Type B pancreatic cell (in vitro differentiated cells): ENCODE measurements at regions not wholly inside any gene's neighbourhood (a gene's known extent, or its start where the extent isn't known, plus 50 kb on each side); places are given as distances from the start of the nearest gene placed in this dataset.
"Not testable (repeated sequence)": the region's sequence is repeated elsewhere in the genome, so short reads cannot be mapped to it uniquely, and the experiment has no call there.

ENCODE experiments used
- DNase-seq: peaks from one replicate; pipeline ENCODE4 v3.0.0; 2021; ENCODE audit warnings: mixed read lengths; ENCODE audit not compliant: unreplicated experiment; ENCODE audit errors: extremely low spot score
- H3K27ac Mint-ChIP-seq: 2 replicates; pipeline ENCODE4 v1.8.0; 2021; ENCODE audit warnings: mild to moderate bottlenecking, mixed read lengths
- H3K27me3 Mint-ChIP-seq: 2 replicates; pipeline ENCODE4 v1.8.0; 2021; ENCODE audit warnings: mixed read lengths
- H3K36me3 Mint-ChIP-seq: 2 replicates; pipeline ENCODE4 v1.8.0; 2021; ENCODE audit warnings: mixed read lengths
- H3K4me1 Mint-ChIP-seq: one replicate; pipeline ENCODE4 v1.8.0; 2021; ENCODE audit warnings: mixed read lengths; ENCODE audit not compliant: unreplicated experiment
- H3K4me3 Mint-ChIP-seq: 2 replicates; pipeline ENCODE4 v1.8.0; 2021; ENCODE audit warnings: mild to moderate bottlenecking, mixed read lengths
- H3K9me3 Mint-ChIP-seq: 2 replicates; pipeline ENCODE4 v1.8.0; 2021; ENCODE audit warnings: mixed read lengths
- TF ChIP-seq, protein P1 (sequence below): fragments of 200-600 bp; sonication (generic); conservative IDR thresholded peaks from 2 replicates; pipeline ENCODE4 v1.5.0; 2021; ENCODE audit warnings: antibody characterized with exemption, mild to moderate bottlenecking

DNA sequence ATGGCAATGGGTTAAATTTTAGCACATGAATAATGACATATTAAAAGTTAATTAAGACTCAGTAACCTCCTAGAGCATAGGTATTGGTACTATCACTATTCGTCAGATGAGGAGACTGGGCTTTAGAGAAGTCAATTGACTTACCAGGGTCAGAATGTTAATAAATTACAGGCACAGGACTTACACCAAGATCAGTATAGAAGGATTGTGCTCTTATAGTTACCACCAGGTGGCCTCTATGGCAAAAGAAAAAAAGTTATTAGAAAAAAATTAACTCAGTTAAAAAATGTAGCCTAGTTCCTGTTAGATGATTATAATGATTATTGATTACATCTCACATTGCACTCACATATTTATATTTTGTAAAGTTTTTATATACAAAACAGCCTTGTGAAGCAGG is 1163.7 kb downstream of the FAM181B start:
- Mint-ChIP-seq H3K4me1 (peaks cover 8% of the 10 kb centered on the region), H3K36me3 (no peaks in the 10 kb centered on the region), H3K27me3 (peaks cover 6% of the 10 kb centered on the region), H3K9me3 (no peaks in the 10 kb centered on the region), H3K4me3 (no peak overlapping the region), H3K27ac (no peak overlapping the region)
- DNase-seq: no peak
- TF ChIP-seq, protein P1, sequence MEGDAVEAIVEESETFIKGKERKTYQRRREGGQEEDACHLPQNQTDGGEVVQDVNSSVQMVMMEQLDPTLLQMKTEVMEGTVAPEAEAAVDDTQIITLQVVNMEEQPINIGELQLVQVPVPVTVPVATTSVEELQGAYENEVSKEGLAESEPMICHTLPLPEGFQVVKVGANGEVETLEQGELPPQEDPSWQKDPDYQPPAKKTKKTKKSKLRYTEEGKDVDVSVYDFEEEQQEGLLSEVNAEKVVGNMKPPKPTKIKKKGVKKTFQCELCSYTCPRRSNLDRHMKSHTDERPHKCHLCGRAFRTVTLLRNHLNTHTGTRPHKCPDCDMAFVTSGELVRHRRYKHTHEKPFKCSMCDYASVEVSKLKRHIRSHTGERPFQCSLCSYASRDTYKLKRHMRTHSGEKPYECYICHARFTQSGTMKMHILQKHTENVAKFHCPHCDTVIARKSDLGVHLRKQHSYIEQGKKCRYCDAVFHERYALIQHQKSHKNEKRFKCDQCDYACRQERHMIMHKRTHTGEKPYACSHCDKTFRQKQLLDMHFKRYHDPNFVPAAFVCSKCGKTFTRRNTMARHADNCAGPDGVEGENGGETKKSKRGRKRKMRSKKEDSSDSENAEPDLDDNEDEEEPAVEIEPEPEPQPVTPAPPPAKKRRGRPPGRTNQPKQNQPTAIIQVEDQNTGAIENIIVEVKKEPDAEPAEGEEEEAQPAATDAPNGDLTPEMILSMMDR: peak; percentile 50

DNA sequence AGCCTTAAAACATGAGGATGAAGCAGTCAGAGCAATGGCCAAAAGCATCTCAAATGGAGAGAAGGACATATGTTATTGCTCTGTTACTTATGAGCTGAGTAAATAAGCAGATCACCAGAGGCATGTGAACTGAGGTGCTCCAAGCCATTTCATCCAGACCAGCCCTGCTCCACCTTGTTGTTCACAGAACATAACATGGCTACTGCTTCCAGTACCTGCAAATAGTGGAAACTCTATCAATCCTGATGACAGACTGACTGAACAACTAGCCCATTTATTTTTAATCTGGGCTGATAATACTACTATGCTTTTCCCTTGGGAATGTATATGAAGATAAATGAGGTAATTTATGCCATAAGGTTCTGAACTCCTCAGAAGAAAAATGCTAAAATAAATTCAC is 1164.7 kb downstream of the FAM181B start:
- Mint-ChIP-seq H3K4me3 (no peak overlapping the region), H3K4me1 (peaks cover 4% of the 10 kb centered on the region), H3K36me3 (no peaks in the 10 kb centered on the region), H3K9me3 (no peaks in the 10 kb centered on the region), H3K27me3 (peaks cover 2% of the 10 kb centered on the region), H3K27ac (no peak overlapping the region)
- TF ChIP-seq, protein P1: no peak
- no peak for DNase-seq

DNA sequence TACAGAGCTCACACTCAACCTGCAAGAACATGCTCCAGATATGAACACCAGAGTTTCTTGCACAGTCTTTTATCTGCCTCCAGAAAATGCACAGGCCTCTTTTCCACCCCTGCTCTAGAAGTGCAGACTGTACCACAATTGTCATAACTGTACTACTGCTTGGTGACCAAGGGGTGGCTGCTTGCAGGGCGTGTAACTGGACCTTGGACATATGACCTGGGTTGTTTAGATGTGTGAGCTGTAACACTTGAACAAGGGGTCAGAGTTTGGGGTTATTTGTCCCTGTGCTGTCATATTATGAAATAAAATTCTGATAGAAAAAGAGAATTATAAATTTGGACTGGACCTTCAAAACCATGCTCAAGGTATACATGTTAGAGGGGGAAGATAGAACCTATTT is 1185.5 kb downstream of the FAM181B start:
- Mint-ChIP-seq H3K9me3 (no peaks in the 10 kb centered on the region), H3K4me1 (no peaks in the 10 kb centered on the region), H3K4me3 (no peak overlapping the region), H3K27me3 (no peaks in the 10 kb centered on the region), H3K36me3 (no peaks in the 10 kb centered on the region), H3K27ac (no peak overlapping the region)
- TF ChIP-seq, protein P1: no peak
- DNase-seq: no peak

DNA sequence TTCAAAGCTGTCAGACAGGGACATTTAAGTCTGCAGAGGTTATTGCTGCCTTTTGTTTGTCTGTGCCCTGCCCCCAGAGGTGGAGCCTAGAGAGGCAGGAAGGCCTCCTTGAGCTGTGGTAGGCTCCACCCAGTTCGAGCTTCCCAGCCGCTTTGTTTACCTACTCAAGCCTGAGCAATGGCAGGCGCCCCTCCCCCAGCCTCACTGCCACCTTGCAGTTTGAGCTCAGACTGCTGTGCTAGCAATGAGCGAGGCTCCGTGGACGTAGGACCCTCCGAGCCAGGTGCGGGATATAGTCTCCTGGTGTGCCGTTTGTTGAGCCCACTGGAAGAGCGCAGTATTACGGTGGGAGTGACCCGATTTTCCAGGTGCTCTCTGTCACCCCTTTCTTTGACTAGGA is 1193.9 kb downstream of the FAM181B start:
- not testable (repeated sequence) for H3K27ac Mint-ChIP-seq, H3K9me3 Mint-ChIP-seq, H3K4me1 Mint-ChIP-seq, DNase-seq, H3K27me3 Mint-ChIP-seq, H3K4me3 Mint-ChIP-seq, H3K36me3 Mint-ChIP-seq

DNA sequence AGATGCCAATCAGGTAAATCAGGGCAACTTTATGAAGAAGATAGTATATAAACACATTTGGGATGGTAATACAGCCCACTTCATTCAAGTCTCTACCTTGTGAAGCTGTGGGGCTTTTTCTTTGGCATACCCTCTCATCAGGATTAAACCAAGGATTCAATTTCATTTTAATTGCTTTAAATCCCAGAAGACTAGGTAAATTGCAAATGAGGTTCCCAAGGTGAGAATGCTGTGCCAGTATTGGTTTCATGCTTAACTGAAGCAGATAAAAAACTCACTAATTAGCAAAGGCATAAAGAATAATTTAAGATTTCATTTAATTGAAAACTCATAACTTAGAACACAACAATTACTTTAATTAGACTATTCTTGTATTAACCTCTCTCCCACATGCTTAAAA is 1218.1 kb downstream of the FAM181B start:
- no peaks in the 10 kb centered on the region for H3K9me3 Mint-ChIP-seq
- H3K27ac Mint-ChIP-seq: no peak overlapping the region
- TF ChIP-seq, protein P1: no peak
- no peak for DNase-seq
- H3K36me3 Mint-ChIP-seq: no peaks in the 10 kb centered on the region
- H3K4me3 Mint-ChIP-seq: no peak overlapping the region
- no peaks in the 10 kb centered on the region for H3K27me3 Mint-ChIP-seq
- H3K4me1 Mint-ChIP-seq: no peaks in the 10 kb centered on the region

DNA sequence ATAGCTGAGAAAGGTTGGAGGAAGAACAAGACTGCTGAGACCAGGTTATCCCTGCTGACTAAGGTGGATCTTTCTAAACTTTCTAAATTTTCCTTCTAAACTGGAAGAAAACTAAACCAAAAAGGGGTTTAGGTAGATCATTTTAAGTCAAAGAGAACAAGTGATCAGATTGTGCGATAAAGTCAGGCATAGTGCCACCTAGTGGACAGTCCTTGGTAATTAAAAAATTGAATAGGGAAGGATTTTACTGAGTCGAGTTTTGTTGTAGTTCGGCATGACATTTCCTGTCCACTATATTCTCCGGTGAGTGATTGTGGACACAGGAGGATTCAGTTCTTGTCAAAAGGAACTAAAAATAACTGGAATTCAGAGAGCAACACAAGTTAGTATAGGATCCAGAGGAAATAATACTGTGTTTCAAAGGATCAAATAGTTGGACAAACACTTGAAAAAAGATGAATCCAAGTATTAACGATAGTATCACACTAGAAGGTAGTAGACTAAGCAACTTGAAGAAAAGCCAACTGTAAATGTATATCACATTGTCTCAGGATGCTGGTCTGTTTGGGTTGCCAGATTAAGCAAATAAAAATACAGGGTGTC is 1236.4 kb downstream of the FAM181B start:
- H3K4me1 Mint-ChIP-seq: no peaks in the 10 kb centered on the region
- TF ChIP-seq, protein P1: peak; percentile 84
- peaks cover 2% of the 10 kb centered on the region for H3K27me3 Mint-ChIP-seq
- H3K36me3 Mint-ChIP-seq: no peaks in the 10 kb centered on the region
- H3K4me3 Mint-ChIP-seq: no peak overlapping the region
- DNase-seq: no peak
- no peak overlapping the region for H3K27ac Mint-ChIP-seq
- H3K9me3 Mint-ChIP-seq: no peaks in the 10 kb centered on the region
